ENCODE measurements at regions not wholly inside any gene's neighbourhood (a gene's known extent, or its start where the extent isn't known, plus 50 kb on each side); places are given as distances from the start of the nearest gene placed in this dataset.

DNA sequence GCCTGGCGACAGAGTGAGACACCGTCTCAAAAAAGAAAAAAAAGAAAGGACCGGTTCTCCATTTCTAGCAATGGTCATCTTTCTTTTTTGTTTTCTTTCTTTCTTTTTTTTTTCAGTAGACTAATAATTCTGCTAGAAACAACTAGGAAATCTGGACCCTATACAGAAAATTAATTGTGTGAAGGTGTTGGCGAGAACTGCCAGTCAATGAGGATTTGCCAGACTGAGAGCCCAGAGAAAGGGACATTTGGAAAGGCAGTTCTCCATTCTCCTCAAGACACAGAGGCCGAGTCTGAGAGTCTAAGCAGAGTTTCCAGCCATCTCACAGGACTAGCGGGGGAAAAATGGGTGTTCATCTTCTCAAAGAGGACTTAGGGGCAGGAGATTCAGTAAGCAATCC, 123.6 kb upstream of the GPC1 start:
- TF ChIP-seq, protein P1, sequence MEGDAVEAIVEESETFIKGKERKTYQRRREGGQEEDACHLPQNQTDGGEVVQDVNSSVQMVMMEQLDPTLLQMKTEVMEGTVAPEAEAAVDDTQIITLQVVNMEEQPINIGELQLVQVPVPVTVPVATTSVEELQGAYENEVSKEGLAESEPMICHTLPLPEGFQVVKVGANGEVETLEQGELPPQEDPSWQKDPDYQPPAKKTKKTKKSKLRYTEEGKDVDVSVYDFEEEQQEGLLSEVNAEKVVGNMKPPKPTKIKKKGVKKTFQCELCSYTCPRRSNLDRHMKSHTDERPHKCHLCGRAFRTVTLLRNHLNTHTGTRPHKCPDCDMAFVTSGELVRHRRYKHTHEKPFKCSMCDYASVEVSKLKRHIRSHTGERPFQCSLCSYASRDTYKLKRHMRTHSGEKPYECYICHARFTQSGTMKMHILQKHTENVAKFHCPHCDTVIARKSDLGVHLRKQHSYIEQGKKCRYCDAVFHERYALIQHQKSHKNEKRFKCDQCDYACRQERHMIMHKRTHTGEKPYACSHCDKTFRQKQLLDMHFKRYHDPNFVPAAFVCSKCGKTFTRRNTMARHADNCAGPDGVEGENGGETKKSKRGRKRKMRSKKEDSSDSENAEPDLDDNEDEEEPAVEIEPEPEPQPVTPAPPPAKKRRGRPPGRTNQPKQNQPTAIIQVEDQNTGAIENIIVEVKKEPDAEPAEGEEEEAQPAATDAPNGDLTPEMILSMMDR (IDR thresholded peaks at IDR 0.05), result no peak
- TF ChIP-seq EZH2 (IDR thresholded peaks at IDR 0.05), result no peak
